CD14-positive monocyte (primary cell): ENCODE measurements at regions not wholly inside any gene's neighbourhood (a gene's known extent, or its start where the extent isn't known, plus 50 kb on each side); places are given as distances from the start of the nearest gene placed in this dataset.

Source experiments
- DNase-seq, 3 donors: peaks; one replicate each; pipeline ENCODE4 v3.0.0-alpha.2; 2011 to 2022
- H2AFZ ChIP-seq: 2 replicates; pipeline ENCODE4 v1.6.0; 2012; ENCODE audit warnings: mild to moderate bottlenecking, low read depth, low read length, inconsistent platforms; ENCODE audit not compliant: insufficient read depth, poor library complexity, severe bottlenecking
- H3K27ac ChIP-seq, 2 donors: 1 replicate in 1 of 2; 2 replicates in 1 of 2; pipeline ENCODE4 v1.5.1; 2012 to 2013; ENCODE audit warnings: low read length in 2 of 2, control low read depth in 1 of 2, inconsistent platforms in 1 of 2, low read depth in 1 of 2, mild to moderate bottlenecking in 1 of 2
- H3K27me3 ChIP-seq, 2 donors: one replicate each; pipeline versions ENCODE4 v1.6.0 to v1.6.1; 2011 to 2013; ENCODE audit warnings: low read length in 2 of 2; ENCODE audit not compliant: control insufficient read depth in 2 of 2, insufficient read depth in 2 of 2
- H3K36me3 ChIP-seq, 2 donors: replicated peaks in 1 of 2; 1 replicate in 1 of 2; 2 replicates in 1 of 2; pipeline versions ENCODE4 v1.5.1 to v1.6.1; 2012 to 2013; ENCODE audit warnings: low read length in 2 of 2, control low read depth in 1 of 2, inconsistent platforms in 1 of 2, mild to moderate bottlenecking in 1 of 2; ENCODE audit not compliant: insufficient read depth in 2 of 2, control insufficient read depth in 1 of 2
- H3K4me1 ChIP-seq, 2 donors: 1 replicate in 1 of 2; 2 replicates in 1 of 2; pipeline versions ENCODE4 v1.5.1 to v1.6.1; 2012 to 2013; ENCODE audit warnings: low read length in 2 of 2, control low read depth in 1 of 2, inconsistent platforms in 1 of 2, mild to moderate bottlenecking in 1 of 2, moderate library complexity in 1 of 2; ENCODE audit not compliant: insufficient read depth in 2 of 2, control insufficient read depth in 1 of 2
- H3K4me2 ChIP-seq: replicated peaks from 2 replicates; pipeline ENCODE3; 2012; ENCODE audit warnings: low read length, moderate library complexity, mild to moderate bottlenecking; ENCODE audit not compliant: poor library complexity, severe bottlenecking; ENCODE audit errors: extremely low read depth
- H3K4me3 ChIP-seq, 3 experiments: fragments of 200-600 bp in 1 of 3; sonication (generic) in 1 of 3; replicated peaks in 1 of 3; 1 replicate in 2 of 3; 2 replicates in 1 of 3; pipeline ENCODE4 v1.5.1; 2011 to 2013; ENCODE audit warnings: low read length in 3 of 3, mild to moderate bottlenecking in 3 of 3, control low read depth in 2 of 3, low read depth in 2 of 3, inconsistent platforms in 1 of 3, moderate library complexity in 1 of 3
- H3K79me2 ChIP-seq: 2 replicates; pipeline ENCODE4 v1.6.0; 2012; ENCODE audit warnings: mild to moderate bottlenecking, control low read depth, inconsistent platforms, low read length, moderate library complexity; ENCODE audit not compliant: insufficient read depth
- H3K9ac ChIP-seq: 2 replicates; pipeline ENCODE4 v1.6.0; 2017; ENCODE audit warnings: low read length, mild to moderate bottlenecking; ENCODE audit not compliant: insufficient read depth, poor library complexity, severe bottlenecking
- H3K9me3 ChIP-seq, 2 donors: replicated peaks in 1 of 2; 1 replicate in 1 of 2; 2 replicates in 1 of 2; pipeline versions ENCODE4 v1.5.1 to v1.6.1; 2012 to 2013; ENCODE audit warnings: low read length in 2 of 2, control low read depth in 1 of 2; ENCODE audit not compliant: control insufficient read depth in 1 of 2, insufficient read depth in 1 of 2
- H4K20me1 ChIP-seq: 2 replicates; pipeline ENCODE4 v1.6.0; 2012; ENCODE audit warnings: mild to moderate bottlenecking, low read length, control low read depth, moderate library complexity; ENCODE audit not compliant: insufficient read depth
- H3K27ac Mint-ChIP-seq, 7 donors: one replicate each; pipeline ENCODE4 v1.8.0; 2020; ENCODE audit warnings: mild to moderate bottlenecking in 7 of 7, mixed read lengths in 7 of 7, moderate library complexity in 6 of 7, inconsistent platforms in 2 of 7
- H3K27me3 Mint-ChIP-seq, 3 donors: one replicate each; pipeline ENCODE4 v1.8.0; 2021 to 2022; ENCODE audit warnings: low read depth in 3 of 3, mild to moderate bottlenecking in 3 of 3, mixed read lengths in 3 of 3, moderate library complexity in 3 of 3, inconsistent platforms in 1 of 3
- H3K36me3 Mint-ChIP-seq, 2 donors: one replicate each; pipeline ENCODE4 v1.8.0; 2020; ENCODE audit warnings: mixed read lengths in 2 of 2, inconsistent platforms in 1 of 2, mild to moderate bottlenecking in 1 of 2
- H3K4me1 Mint-ChIP-seq: one replicate; pipeline ENCODE4 v1.8.0; 2020; ENCODE audit warnings: mild to moderate bottlenecking, mixed read lengths
- H3K4me3 Mint-ChIP-seq, 2 donors: one replicate each; pipeline ENCODE4 v1.8.0; 2020; ENCODE audit warnings: mild to moderate bottlenecking in 2 of 2, mixed read lengths in 2 of 2, moderate library complexity in 1 of 2
- H3K9me3 Mint-ChIP-seq, 7 donors: one replicate each; pipeline ENCODE4 v1.8.0; 2020 to 2022; ENCODE audit warnings: mixed read lengths in 7 of 7, mild to moderate bottlenecking in 6 of 7, moderate library complexity in 6 of 7, inconsistent platforms in 2 of 7
- WGBS: methylation state at CpG from one replicate; pipeline ENCODE4 v1.1.5; 2013; ENCODE audit warnings: missing lambda C conversion rate; ENCODE audit not compliant: insufficient coverage; 5-methylcytosine and 5-hydroxymethylcytosine counted together
- intact Hi-C, 2 donors: fragments of 100-400 bp; cut with micrococcal nuclease; formaldehyde crosslinking; loops; one replicate each; pipeline versions ENCODE4 v1.15.0 to v1.15.1; 2023
- TF ChIP-seq, protein P1 (sequence below): fragments of 200-600 bp; IDR thresholded peaks from one replicate; pipeline ENCODE4 v1.8.0; 2022; ENCODE audit warnings: antibody characterized with exemption, mild to moderate bottlenecking

DNA sequence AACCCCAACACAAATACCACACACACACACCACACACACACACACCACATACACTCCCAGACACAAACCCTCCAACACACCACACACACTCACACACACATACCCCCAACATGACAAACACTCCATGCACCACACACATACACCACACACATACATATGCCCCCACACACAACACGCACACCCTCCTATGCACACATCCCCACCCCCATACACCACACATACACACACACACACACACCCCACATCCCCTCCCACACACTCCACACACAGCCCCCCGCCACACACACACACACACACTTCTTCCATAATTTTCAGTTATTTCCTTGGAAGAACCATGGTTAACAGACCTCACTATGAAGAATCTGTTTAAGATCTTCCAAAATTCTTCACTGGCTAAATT, 173.5 kb upstream of the KCNIP4 start:
- intact Hi-C loops, result no loop called here

DNA sequence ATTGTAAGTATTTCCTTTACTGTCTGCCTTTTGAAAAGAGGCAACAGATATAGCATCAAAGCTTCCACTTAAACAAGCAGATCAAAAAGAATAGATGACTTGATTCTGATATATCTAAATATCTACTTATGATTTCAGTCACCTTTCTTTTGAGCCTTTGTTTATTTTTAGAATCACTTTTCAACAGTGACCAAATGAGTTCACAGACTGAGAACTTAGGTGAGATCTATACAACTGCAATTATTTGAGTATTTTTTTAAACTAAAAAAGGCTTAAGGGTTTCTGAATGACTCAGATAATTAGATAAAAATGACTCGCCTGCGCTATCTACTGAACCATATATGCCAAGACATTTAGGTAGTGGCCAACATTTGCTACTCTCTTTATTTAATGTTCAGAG, 166.7 kb upstream of the KCNIP4 start:
- no CpG with 5 or more reads among the region's 2 CpGs for WGBS
- H3K4me1 ChIP-seq, result no peaks in the 10 kb centered on the region
- no peak overlapping the region for H3K27ac ChIP-seq
- H3K9ac ChIP-seq, result no peak overlapping the region
- Mint-ChIP-seq H3K9me3 (peaks cover 0 to 5% (median 0%) of the 10 kb centered on the region in 7 donors), H3K4me1 (no peaks in the 10 kb centered on the region), H3K36me3 (no peaks in the 10 kb centered on the region), H3K27ac (no peak overlapping the region), H3K27me3 (peaks cover 0 to 3% (median 0%) of the 10 kb centered on the region in 3 donors), H3K4me3 (no peak overlapping the region)
- H3K4me3 ChIP-seq, result no peak overlapping the region
- no peak overlapping the region for H3K4me2 ChIP-seq
- no peaks in the 10 kb centered on the region for H3K79me2 ChIP-seq
- TF ChIP-seq, protein P1, sequence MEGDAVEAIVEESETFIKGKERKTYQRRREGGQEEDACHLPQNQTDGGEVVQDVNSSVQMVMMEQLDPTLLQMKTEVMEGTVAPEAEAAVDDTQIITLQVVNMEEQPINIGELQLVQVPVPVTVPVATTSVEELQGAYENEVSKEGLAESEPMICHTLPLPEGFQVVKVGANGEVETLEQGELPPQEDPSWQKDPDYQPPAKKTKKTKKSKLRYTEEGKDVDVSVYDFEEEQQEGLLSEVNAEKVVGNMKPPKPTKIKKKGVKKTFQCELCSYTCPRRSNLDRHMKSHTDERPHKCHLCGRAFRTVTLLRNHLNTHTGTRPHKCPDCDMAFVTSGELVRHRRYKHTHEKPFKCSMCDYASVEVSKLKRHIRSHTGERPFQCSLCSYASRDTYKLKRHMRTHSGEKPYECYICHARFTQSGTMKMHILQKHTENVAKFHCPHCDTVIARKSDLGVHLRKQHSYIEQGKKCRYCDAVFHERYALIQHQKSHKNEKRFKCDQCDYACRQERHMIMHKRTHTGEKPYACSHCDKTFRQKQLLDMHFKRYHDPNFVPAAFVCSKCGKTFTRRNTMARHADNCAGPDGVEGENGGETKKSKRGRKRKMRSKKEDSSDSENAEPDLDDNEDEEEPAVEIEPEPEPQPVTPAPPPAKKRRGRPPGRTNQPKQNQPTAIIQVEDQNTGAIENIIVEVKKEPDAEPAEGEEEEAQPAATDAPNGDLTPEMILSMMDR, result no peak
- no peaks in the 10 kb centered on the region for H4K20me1 ChIP-seq
- intact Hi-C loops, result no loop called here
- H2AFZ ChIP-seq, result no peak overlapping the region
- H3K27me3 ChIP-seq, result no peaks in the 10 kb centered on the region
- H3K9me3 ChIP-seq, result no peaks in the 10 kb centered on the region
- no peaks in the 10 kb centered on the region for H3K36me3 ChIP-seq
- DNase-seq, result no peak

More for the DNA sequence above, 173.5 kb upstream of the KCNIP4 start:
- no peak for DNase-seq
- no peaks in the 10 kb centered on the region for H3K36me3 ChIP-seq
- H3K9ac ChIP-seq, result no peak overlapping the region
- no peaks in the 10 kb centered on the region for H4K20me1 ChIP-seq
- no peaks in the 10 kb centered on the region for H3K4me1 ChIP-seq
- 94% methylated on average over 2 of the region's 2 CpGs for WGBS
- no peak overlapping the region for H3K4me3 ChIP-seq
- H3K27me3 ChIP-seq, result no peaks in the 10 kb centered on the region
- H3K79me2 ChIP-seq, result no peaks in the 10 kb centered on the region
- H3K9me3 ChIP-seq, result peaks cover 0 to 13% of the 10 kb centered on the region in 2 donors
- Mint-ChIP-seq H3K36me3 (no peaks in the 10 kb centered on the region), H3K27ac (no peak overlapping the region), H3K4me1 (no peaks in the 10 kb centered on the region), H3K4me3 (no peak overlapping the region), H3K9me3 (peaks cover 0 to 15% (median 11%) of the 10 kb centered on the region in 7 donors), H3K27me3 (peaks cover 0 to 1% (median 0%) of the 10 kb centered on the region in 3 donors)
- H2AFZ ChIP-seq, result no peak overlapping the region
- no peak overlapping the region for H3K27ac ChIP-seq
- no peak overlapping the region for H3K4me2 ChIP-seq
- TF ChIP-seq, protein P1, result no peak
